NCI-H82 treated with DMSO at 0.1 percent for 48 hours (cell line): ENCODE measurements at regions not wholly inside any gene's neighbourhood (a gene's known extent, or its start where the extent isn't known, plus 50 kb on each side); places are given as distances from the start of the nearest gene placed in this dataset.
"Not testable (repeated sequence)": the region's sequence is repeated elsewhere in the genome, so short reads cannot be mapped to it uniquely, and the experiment has no call there.

Experiments
- DNase-seq: peaks from one replicate; lab custom pipeline; 2025; ENCODE audit not compliant: unreplicated experiment; lab: John Stamatoyannopoulos, UW

GRCh38 chr4:123667496-123667895 lies 270.9 kb downstream of the SPRY1 start:
- no peak for DNase-seq

- DNase-seq, result no peak
Observed at GRCh38 chr4:123667991-123668390, 271.4 kb downstream of the SPRY1 start.

- DNase-seq, result no peak
Observed at GRCh38 chr4:123671636-123672404, 275.2 kb downstream of the SPRY1 start.

GRCh38 chr4:123672987-123673386 lies 276.4 kb downstream of the SPRY1 start:
- DNase-seq, result no peak

- no peak for DNase-seq
Observed at GRCh38 chr4:123673971-123674370, 277.4 kb downstream of the SPRY1 start.

GRCh38 chr4:123674762-123675465 lies 278.3 kb downstream of the SPRY1 start:
- DNase-seq, result no peak

GRCh38 chr4:123675567-123675966 lies 279.0 kb downstream of the SPRY1 start:
- DNase-seq, result no peak

GRCh38 chr4:123676071-123676889 lies 279.7 kb downstream of the SPRY1 start:
- DNase-seq, result no peak

- no peak for DNase-seq
Observed at GRCh38 chr4:123676890-123677229, 280.3 kb downstream of the SPRY1 start.

- no peak for DNase-seq
Observed at GRCh38 chr4:123682931-123683330, 286.3 kb downstream of the SPRY1 start.

GRCh38 chr4:123684937-123685336 lies 288.3 kb downstream of the SPRY1 start:
- DNase-seq, result not testable (repeated sequence)

GRCh38 chr4:123695531-123695930 lies 298.9 kb downstream of the SPRY1 start:
- not testable (repeated sequence) for DNase-seq

GRCh38 chr4:123696687-123697086 lies 300.1 kb downstream of the SPRY1 start:
- DNase-seq, result no peak

GRCh38 chr4:123698556-123698955 lies 302.0 kb downstream of the SPRY1 start:
- DNase-seq, result no peak

GRCh38 chr4:123699880-123700771 lies 303.5 kb downstream of the SPRY1 start:
- peak; percentile 1 for DNase-seq

GRCh38 chr4:123701131-123701575 lies 304.6 kb downstream of the SPRY1 start:
- no peak for DNase-seq

GRCh38 chr4:123705419-123705818 lies 308.8 kb downstream of the SPRY1 start:
- no peak for DNase-seq

GRCh38 chr4:123706973-123707372 lies 310.4 kb downstream of the SPRY1 start:
- no peak for DNase-seq

GRCh38 chr4:123708902-123709301 lies 312.3 kb downstream of the SPRY1 start:
- DNase-seq, result no peak

- DNase-seq, result no peak
Observed at GRCh38 chr4:123709336-123709735, 312.7 kb downstream of the SPRY1 start.

- DNase-seq, result no peak
Observed at GRCh38 chr4:123731035-123731434, 334.4 kb downstream of the SPRY1 start.
